ENCODE measurements at regions not wholly inside any gene's neighbourhood (a gene's known extent, or its start where the extent isn't known, plus 50 kb on each side); places are given as distances from the start of the nearest gene placed in this dataset.

- no peak for FAIRE-seq
- TF ChIP-seq POLR2A (IDR thresholded peaks at IDR 0.05; ENCODE audit: low read depth, low read length) (no peak), TAF1 (IDR thresholded peaks at IDR 0.05; ENCODE audit: borderline replicate concordance, low read depth, low read length) (no peak)
These were observed 205.6 kb upstream of the CLINT1 start for GRCh38 chr5:158064334-158065123.

GRCh38 chr5:158063052-158063451 lies 204.1 kb upstream of the CLINT1 start:
- no peak for TF ChIP-seq TAF1 (IDR thresholded peaks at IDR 0.05; ENCODE audit: borderline replicate concordance, low read depth, low read length)
- TF ChIP-seq POLR2AphosphoS5 (IDR thresholded peaks at IDR 0.05; ENCODE audit: low read depth, low read length), result no peak
- TF ChIP-seq POLR2A (IDR thresholded peaks at IDR 0.05; ENCODE audit: low read depth, low read length), result no peak
- no peak for DNase-seq (ENCODE audit: insufficient read length)
- FAIRE-seq, result no peak

More at GRCh38 chr5:158064334-158065123, 205.6 kb upstream of the CLINT1 start:
- no peak for DNase-seq (ENCODE audit: insufficient read length)

GRCh38 chr5:158061451-158061850 lies 202.5 kb upstream of the CLINT1 start:
- FAIRE-seq, result no peak
- no peak for DNase-seq (ENCODE audit: insufficient read length)
- TF ChIP-seq POLR2AphosphoS5 (IDR thresholded peaks at IDR 0.05; ENCODE audit: low read depth, low read length), result no peak
- no peak for TF ChIP-seq TAF1 (IDR thresholded peaks at IDR 0.05; ENCODE audit: borderline replicate concordance, low read depth, low read length)
- no peak for TF ChIP-seq POLR2A (IDR thresholded peaks at IDR 0.05; ENCODE audit: low read depth, low read length)

DNA sequence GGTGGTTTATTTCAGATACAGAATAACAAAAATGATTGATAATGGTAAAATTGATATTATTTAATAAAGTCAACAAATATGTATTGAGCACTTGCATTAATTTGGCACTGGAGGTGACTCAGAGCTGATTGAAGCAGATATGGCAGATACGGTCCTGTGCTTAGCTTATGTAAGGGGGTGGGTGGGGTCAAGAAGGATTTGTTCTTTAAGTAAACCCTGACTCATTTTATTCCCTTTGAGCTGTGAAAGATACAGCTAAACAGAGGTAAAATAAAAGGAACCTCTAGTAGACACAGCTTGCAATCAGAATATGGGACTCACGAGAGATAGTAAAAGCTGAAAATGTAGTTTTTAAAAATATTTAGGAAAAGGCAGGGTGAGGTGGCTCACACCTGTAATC lies 201.3 kb upstream of the CLINT1 start:
- FAIRE-seq (no peak), DNase-seq (ENCODE audit: insufficient read length) (no peak)
- no peak for TF ChIP-seq POLR2AphosphoS5 (IDR thresholded peaks at IDR 0.05; ENCODE audit: low read depth, low read length)
- TF ChIP-seq TAF1 (IDR thresholded peaks at IDR 0.05; ENCODE audit: borderline replicate concordance, low read depth, low read length), result no peak
- no peak for TF ChIP-seq POLR2A (IDR thresholded peaks at IDR 0.05; ENCODE audit: low read depth, low read length)

GRCh38 chr5:158058208-158059120 lies 199.5 kb upstream of the CLINT1 start:
- no peak for FAIRE-seq
- TF ChIP-seq POLR2A (IDR thresholded peaks at IDR 0.05; ENCODE audit: low read depth, low read length), result no peak
- TF ChIP-seq TAF1 (IDR thresholded peaks at IDR 0.05; ENCODE audit: borderline replicate concordance, low read depth, low read length), result no peak
- no peak for DNase-seq (ENCODE audit: insufficient read length)

DNA sequence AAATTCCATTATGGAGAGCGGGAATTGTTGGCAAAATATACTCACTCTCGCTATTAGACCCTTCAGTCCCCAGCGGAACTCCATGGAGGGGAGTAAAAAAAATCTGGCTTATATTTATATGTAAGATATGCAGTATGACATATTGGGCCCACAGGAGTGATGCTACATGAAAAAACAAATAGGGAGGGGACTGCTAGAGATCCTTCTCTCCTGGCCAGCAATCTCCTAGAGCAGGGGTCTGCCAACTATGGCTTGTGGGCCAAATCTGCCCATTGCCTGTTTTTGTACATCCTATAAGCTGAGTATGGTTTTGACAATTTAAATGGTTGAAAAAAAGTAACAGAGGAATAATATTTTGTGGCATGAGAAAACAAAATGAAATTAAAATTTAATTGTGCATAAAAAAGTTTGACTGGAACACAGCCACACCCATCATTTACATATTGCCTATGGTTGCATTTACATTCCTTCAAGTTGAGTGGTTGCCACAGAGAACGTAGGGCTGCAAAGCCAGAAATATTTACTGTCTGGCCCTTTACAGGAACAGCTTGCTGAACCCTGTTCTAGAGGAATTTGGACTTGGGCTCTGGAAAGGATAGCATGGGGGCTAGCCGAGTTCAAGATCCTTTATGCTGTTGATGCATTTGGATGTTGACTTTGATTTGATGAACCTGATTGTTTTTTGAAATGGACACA lies 197.3 kb upstream of the CLINT1 start:
- DNase-seq (ENCODE audit: insufficient read length) (no peak), FAIRE-seq (no peak)

DNA sequence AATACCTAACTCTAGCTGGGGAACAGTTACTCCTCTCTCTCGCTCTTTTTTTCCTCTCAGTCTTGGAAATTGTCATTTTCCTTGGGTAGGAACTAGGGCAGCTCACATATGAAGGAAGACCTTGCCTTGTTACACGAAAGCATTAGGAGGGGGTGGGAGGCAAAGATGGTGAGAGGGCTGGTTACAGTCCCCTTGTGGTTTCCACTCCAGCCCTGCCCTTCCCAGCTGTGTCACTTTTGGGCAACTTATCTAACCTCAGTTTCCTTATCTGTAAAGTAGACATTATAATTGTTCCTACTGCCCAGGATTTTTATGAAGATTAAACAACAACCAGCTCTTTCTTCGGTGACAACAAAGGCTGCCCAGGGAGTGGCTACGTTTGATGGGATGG lies 196.2 kb upstream of the CLINT1 start:
- FAIRE-seq (no peak), DNase-seq (ENCODE audit: insufficient read length) (no peak)
- TF ChIP-seq POLR2AphosphoS5 (IDR thresholded peaks at IDR 0.05; ENCODE audit: low read depth, low read length) (no peak), TAF1 (IDR thresholded peaks at IDR 0.05; ENCODE audit: borderline replicate concordance, low read depth, low read length) (no peak), POLR2A (IDR thresholded peaks at IDR 0.05; ENCODE audit: low read depth, low read length) (no peak)

More for the DNA sequence above, 197.3 kb upstream of the CLINT1 start:
- TF ChIP-seq POLR2A (IDR thresholded peaks at IDR 0.05; ENCODE audit: low read depth, low read length) (no peak), POLR2AphosphoS5 (IDR thresholded peaks at IDR 0.05; ENCODE audit: low read depth, low read length) (no peak), TAF1 (IDR thresholded peaks at IDR 0.05; ENCODE audit: borderline replicate concordance, low read depth, low read length) (no peak)

DNA sequence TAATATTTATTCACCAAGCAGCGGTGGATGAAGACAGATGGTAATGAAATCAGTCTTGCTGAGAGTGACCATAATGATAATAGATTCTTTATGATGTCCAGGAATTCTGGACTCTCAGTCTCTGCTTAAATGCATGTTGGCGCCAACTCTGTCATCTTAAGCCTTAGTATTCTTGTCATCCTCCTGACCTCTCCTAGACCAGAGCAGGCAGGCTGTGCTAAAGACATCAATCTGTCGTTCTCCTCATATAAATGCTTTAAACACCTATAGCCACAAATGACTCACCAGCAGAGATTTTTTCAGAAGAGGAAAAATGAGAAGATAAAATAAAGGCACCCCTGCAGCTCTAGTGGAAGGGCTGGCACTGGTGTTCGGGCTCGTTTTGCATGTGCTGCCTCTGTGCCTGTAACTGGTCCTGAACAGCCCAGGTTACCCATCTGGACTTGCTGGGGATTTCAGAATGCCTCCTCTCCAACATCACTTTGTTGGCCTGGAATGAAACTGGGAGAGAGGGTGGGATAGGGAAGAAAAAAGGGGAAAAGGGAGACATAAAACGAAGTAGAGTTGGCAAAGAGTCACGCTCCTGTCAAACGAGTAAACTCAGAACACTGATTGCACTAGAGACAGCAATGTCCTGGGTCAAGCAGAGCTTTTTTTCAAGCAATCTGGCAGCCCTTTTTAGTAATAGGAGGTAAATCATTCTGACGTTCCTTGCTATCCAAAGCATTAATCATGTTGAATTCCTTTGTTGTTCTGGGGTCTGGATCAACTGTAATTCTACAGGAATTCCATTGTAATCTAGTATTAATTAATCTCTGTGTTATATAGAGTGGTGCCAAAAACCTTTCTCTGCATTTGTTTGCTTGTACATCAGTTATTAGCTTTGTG lies 195.5 kb upstream of the CLINT1 start:
- FAIRE-seq (no peak), DNase-seq (ENCODE audit: insufficient read length) (no peak)
- TF ChIP-seq POLR2AphosphoS5 (IDR thresholded peaks at IDR 0.05; ENCODE audit: low read depth, low read length), result no peak
- TF ChIP-seq POLR2A (IDR thresholded peaks at IDR 0.05; ENCODE audit: low read depth, low read length), result no peak
- no peak for TF ChIP-seq TAF1 (IDR thresholded peaks at IDR 0.05; ENCODE audit: borderline replicate concordance, low read depth, low read length)

GRCh38 chr5:158051036-158051435 lies 192.1 kb upstream of the CLINT1 start:
- no peak for TF ChIP-seq POLR2A (IDR thresholded peaks at IDR 0.05; ENCODE audit: low read depth, low read length)
- no peak for TF ChIP-seq POLR2AphosphoS5 (IDR thresholded peaks at IDR 0.05; ENCODE audit: low read depth, low read length)

GRCh38 chr5:158050421-158050820 lies 191.5 kb upstream of the CLINT1 start:
- no peak for DNase-seq (ENCODE audit: insufficient read length)
- TF ChIP-seq POLR2A (IDR thresholded peaks at IDR 0.05; ENCODE audit: low read depth, low read length) (no peak), TAF1 (IDR thresholded peaks at IDR 0.05; ENCODE audit: borderline replicate concordance, low read depth, low read length) (no peak), POLR2AphosphoS5 (IDR thresholded peaks at IDR 0.05; ENCODE audit: low read depth, low read length) (no peak)
- no peak for FAIRE-seq

More at GRCh38 chr5:158051036-158051435, 192.1 kb upstream of the CLINT1 start:
- no peak for FAIRE-seq
- DNase-seq (ENCODE audit: insufficient read length), result no peak

All from GM12892 (cell line).